ENCODE measurements at regions not wholly inside any gene's neighbourhood (a gene's known extent, or its start where the extent isn't known, plus 50 kb on each side); places are given as distances from the start of the nearest gene placed in this dataset.

DNA sequence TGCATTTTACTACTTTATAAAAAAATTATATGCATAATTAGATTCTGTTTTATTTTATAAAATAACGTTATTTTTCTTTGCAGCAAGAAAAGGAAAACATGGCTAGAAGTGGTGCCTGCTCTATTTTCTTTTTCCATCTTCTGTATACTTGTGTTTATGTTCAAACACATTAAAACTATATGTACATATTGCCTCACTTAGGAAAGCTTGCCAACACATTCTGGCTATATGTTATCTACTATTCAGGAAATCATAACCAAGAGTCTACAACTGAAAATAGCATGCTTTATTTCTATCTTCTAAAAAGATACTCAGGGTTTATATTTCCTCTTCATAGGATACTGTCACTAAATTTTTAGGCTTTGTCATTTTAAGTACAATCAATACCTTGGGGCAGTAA lies 90.2 kb upstream of the KCNMB2 start:
- no peak for TF ChIP-seq EP300 (IDR thresholded peaks at IDR 0.05)
- TF ChIP-seq, protein P1, sequence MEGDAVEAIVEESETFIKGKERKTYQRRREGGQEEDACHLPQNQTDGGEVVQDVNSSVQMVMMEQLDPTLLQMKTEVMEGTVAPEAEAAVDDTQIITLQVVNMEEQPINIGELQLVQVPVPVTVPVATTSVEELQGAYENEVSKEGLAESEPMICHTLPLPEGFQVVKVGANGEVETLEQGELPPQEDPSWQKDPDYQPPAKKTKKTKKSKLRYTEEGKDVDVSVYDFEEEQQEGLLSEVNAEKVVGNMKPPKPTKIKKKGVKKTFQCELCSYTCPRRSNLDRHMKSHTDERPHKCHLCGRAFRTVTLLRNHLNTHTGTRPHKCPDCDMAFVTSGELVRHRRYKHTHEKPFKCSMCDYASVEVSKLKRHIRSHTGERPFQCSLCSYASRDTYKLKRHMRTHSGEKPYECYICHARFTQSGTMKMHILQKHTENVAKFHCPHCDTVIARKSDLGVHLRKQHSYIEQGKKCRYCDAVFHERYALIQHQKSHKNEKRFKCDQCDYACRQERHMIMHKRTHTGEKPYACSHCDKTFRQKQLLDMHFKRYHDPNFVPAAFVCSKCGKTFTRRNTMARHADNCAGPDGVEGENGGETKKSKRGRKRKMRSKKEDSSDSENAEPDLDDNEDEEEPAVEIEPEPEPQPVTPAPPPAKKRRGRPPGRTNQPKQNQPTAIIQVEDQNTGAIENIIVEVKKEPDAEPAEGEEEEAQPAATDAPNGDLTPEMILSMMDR (IDR thresholded peaks at IDR 0.05): no peak
